ENCODE measurements at regions not wholly inside any gene's neighbourhood (a gene's known extent, or its start where the extent isn't known, plus 50 kb on each side); places are given as distances from the start of the nearest gene placed in this dataset.
"Not testable (repeated sequence)": the region's sequence is repeated elsewhere in the genome, so short reads cannot be mapped to it uniquely, and the experiment has no call there.

- no peak for DNase-seq
Observed at GRCh38 chr4:95779447-95779846, 60.4 kb upstream of the PDHA2 start.

DNA sequence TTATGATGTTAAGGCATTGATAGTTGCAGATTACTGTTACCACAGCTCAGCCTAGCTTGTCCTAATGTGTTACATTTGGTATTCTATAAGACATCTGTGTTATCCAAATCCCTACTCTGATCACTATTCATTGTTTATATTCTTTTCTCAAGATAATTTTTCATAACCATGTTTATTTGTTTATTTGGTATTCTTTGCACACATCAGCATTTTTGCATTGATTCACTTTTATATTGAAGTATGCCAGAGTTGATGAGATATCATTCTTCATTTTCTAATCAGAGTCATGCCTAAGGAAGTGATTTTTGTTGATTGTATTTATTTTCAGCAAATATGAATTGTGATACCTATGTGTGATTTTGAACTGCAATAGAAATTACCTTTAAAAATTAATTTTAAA lies 61.2 kb upstream of the PDHA2 start:
- no peak for DNase-seq

GRCh38 chr4:95770605-95771004 lies 69.3 kb upstream of the PDHA2 start:
- DNase-seq: not testable (repeated sequence)

GRCh38 chr4:95764961-95765360 lies 74.9 kb upstream of the PDHA2 start:
- no peak for DNase-seq

- DNase-seq: no peak
Observed at GRCh38 chr4:95761871-95762270, 78.0 kb upstream of the PDHA2 start.

DNA sequence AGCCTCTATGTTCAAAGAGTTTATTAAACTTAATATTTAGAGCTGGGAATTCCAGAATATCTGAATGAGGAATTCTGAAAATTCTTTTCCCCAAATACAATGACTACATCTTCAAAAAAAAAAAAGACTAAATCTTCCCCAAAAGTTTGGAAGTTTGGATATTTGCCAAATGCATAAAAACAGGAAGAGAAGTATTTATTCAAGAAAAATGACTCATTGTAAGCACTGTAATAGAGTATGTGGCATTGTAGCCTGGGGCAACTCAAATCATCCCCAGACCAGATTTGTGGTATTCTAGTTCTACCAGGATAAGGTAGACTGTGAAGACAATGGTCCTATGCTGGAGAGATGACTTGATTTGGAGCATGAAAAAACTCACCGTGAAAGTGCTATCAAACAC lies 78.5 kb upstream of the PDHA2 start:
- DNase-seq: no peak

GRCh38 chr4:95760646-95761045 lies 79.2 kb upstream of the PDHA2 start:
- DNase-seq: not testable (repeated sequence)

DNA sequence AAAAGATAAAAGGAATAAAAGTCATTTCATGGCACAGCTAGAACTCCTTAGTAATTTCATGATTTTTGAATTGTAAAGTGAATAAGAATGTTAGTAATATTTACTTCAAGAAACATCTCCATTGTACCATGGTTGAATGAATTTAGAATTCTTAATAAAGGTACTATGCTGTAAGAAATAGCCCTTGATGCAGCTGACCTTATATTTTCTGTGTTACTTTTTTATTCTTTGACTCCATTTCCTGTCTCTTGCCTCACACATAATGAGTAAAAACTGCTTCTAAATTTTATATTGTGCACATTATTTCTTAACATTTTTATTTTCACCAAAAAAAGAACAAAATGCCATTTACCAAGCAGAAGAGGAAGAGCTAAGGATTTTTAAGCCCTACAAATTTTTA lies 81.9 kb upstream of the PDHA2 start:
- DNase-seq: no peak

GRCh38 chr4:95754667-95755066 lies 85.2 kb upstream of the PDHA2 start:
- no peak for DNase-seq

GRCh38 chr4:95749204-95749603 lies 90.7 kb upstream of the PDHA2 start:
- DNase-seq: no peak

GRCh38 chr4:95742872-95743271 lies 97.0 kb upstream of the PDHA2 start:
- no peak for DNase-seq

- DNase-seq: no peak
Observed at GRCh38 chr4:95742179-95742578, 97.7 kb upstream of the PDHA2 start.

GRCh38 chr4:95732061-95732460 lies 107.8 kb upstream of the PDHA2 start:
- DNase-seq: no peak

DNA sequence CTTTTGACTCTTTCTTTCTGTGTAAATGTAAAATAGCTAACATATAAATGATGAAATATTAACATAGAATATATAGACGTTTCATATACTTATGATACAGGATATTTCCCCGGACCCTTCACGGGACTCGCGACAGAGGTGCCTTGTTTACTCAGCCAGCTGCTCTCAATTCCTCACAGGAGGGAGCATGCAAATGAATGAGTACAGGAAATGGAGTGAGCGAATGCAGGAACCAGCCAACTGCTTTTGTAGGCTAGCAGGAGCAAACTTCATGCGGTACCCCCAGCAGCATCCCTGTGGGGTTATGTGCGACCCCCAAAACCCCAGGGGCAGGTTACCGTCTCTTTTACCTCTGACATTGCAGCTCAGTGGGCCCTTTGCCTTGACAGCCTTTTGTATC lies 110.3 kb upstream of the PDHA2 start:
- no peak for DNase-seq

DNA sequence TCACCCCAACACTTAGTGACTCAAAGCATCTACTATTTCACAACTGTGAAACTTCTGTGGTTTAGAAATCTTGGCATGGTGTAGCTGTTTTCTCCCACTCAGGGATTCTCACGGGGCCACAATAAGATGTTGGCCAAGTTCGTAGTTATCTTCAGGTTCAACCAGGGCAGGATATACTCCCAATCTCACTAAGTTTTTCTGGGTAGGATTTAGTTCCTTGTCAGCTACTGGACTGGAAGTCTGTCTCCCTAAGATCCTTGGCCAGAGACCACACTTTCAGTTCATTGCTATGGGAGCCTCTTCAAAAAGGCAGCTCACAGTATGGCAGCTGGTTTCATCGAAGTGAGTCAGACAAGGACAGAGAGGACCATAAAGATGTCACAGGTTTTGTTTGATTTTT lies 111.7 kb upstream of the PDHA2 start:
- no peak for DNase-seq

- DNase-seq: no peak
Observed at GRCh38 chr4:95715830-95716229, 124.1 kb upstream of the PDHA2 start.

- DNase-seq: no peak
Observed at GRCh38 chr4:95714571-95714970, 125.3 kb upstream of the PDHA2 start.

DNA sequence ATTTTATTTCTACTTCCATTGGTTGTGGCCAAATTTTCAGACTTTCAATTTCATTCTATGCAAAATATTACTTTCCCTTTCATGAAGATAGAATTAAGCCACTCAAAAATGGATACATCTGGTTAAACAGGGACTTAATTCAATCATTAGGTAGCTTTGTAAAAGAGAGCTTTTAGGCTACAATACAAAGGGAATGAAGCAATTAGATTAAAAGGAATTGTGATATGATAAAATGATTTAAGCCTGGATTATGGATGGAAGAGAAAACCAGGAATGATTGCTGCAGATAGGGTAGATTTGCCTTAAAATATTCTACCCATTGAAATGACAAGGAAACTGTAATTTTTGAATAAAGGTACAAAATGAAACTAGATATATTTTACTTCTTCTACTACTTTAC lies 134.6 kb upstream of the PDHA2 start:
- DNase-seq: no peak

DNA sequence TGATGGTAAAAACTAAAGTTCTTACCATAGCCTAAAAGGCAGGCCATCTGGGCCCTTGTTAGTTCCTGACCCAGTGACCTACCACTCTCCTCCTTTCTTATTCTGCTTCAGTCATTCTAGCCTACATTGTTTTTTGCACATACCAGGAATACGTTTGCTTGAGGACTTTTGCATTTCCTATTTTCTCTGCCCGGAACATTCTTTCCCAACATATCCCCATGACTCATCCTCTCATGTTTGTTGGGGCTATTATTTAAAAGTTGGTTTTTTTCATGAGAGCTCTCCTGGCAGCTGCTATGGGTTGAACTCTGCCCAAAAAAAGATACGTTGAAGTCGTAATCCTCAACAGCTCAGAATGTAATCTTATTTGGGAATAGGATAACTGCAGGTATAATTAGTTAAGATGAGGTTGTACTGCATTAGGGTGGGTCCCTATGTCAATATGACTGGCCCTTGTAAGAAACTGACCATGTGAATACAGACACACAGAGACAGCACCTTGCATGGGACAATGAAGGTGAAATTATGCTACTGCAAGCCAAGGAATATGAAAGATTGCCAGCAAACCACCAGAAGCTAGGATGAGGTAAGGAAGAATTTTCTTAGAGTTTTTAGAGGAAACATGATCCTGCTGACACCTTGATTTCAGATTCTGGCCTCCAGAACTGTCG lies 138.3 kb upstream of the PDHA2 start:
- no peak for DNase-seq

DNA sequence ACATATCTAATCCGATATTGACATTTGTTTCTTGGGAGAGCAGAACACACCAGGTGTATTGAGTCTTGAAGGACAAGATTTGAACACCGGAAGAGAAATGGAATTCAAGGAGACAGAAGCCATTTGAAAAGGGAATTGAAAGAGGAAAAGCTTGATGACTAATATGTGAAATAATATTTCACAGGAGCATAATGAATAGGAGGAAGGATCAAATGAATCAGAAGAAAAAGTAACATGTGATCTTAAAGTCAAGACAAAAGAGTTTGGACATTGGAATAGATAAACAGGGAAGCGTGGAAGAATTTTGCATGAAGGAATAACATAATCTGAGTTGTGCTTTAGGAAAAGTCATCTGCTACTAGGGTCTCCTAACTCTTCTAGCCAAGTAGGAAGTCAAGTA lies 145.5 kb upstream of the PDHA2 start:
- no peak for DNase-seq

DNA sequence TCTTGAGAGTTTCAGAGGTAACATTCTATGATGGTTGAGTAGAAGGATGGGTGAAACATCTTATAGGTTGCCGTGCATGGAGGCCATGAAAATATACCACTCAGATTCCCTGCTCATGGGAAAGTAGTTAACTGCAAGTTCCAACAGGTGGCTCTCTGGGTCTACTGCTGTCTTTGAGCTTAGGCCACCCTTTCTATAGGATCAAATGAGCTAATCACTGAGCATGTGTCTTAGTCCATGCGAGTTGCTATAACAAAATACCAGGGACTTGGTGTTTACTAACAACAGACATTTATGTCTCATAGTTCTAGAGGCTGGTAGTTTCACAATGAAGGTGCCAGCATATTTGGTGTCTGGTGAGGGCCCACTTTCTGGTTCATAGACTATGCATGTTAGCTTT lies 144.8 kb upstream of the UNC5C start:
- no peak for DNase-seq

- no peak for DNase-seq
Observed at GRCh38 chr4:95676190-95676589, 127.4 kb upstream of the UNC5C start.

DNA sequence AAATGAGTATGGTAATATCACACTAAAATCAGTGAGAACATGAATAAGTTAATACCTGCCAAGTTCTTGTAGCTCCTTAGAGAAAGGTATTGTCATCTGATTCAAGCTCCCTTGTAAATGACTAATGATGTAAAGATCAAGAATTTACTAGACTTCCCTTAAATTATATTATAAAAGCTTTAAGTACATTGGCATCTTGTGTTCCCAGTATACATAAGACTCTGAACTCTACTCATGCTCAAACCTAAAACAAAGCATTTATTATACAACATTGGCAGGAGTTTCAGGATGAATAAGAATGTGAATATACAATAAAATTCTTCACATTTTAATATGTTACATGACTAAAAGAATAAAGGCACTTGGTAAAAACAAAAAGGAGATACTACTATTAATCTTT lies 126.8 kb upstream of the UNC5C start:
- DNase-seq: no peak

DNA sequence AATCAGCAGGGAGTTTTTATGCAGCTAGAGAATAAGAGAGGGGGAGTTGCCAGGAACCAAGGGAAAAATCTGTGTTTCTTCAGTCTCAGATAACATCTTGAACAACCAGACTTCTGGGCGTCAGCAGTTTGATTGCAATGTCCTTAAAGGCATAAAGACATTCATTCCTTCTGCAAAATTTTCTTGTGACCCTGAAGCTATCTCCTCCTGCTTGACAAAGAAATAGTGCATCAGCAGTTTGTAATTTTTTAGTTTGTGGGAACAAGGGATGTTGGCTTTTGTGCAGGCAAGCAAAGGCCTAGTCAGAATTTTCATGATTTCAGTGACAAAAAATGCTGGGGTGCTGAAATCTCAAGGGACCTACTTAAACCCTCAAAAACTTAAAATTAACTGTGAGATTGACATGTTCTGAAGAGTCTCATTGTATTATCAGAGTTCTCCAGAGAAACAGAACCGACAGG lies 125.8 kb upstream of the UNC5C start:
- no peak for DNase-seq

DNA sequence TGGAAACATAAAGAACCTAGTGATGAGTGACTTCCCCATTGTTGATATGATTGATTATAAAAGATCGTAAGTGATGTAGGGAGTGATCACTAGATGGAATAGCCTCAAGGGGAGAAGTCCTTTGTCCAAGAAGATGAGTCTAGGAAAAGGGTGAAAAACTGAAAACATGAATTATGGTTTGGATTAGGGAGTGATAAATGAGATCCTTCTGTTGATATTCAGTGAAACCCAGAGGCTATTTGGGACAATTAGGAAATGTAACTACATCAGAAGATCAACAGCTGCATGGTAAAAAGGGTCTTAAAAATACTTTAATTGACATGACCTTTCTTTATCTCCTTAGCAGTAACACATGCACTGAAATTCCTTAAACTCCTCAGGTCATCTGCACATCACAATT lies 124.0 kb upstream of the UNC5C start:
- DNase-seq: no peak

GRCh38 chr4:95660719-95661118 lies 111.9 kb upstream of the UNC5C start:
- DNase-seq: no peak
